T-helper 2 cell treated with Interferon-gamma antibody and Interleukin-4, amounts not matched to agents 5 μg/mL and 100 μg/mL, for 36 hours (primary cell): ENCODE measurements at regions not wholly inside any gene's neighbourhood (a gene's known extent, or its start where the extent isn't known, plus 50 kb on each side); places are given as distances from the start of the nearest gene placed in this dataset.
"Not testable (repeated sequence)": the region's sequence is repeated elsewhere in the genome, so short reads cannot be mapped to it uniquely, and the experiment has no call there.

Experiments used
- DNase-seq: peaks from one replicate; pipeline ENCODE4 v3.0.0; 2021; ENCODE audit warnings: low spot score
- H3K27ac Mint-ChIP-seq: one replicate; pipeline ENCODE4 v1.8.0; 2021; ENCODE audit warnings: mild to moderate bottlenecking, mixed read lengths
- H3K27me3 Mint-ChIP-seq: one replicate; pipeline ENCODE4 v1.8.0; 2021; ENCODE audit warnings: low read depth, mixed read lengths
- H3K36me3 Mint-ChIP-seq: one replicate; pipeline ENCODE4 v1.8.0; 2021; ENCODE audit warnings: low read depth, mixed read lengths
- H3K4me1 Mint-ChIP-seq: one replicate; pipeline ENCODE4 v1.8.0; 2021; ENCODE audit warnings: low read depth, mixed read lengths
- H3K4me3 Mint-ChIP-seq: one replicate; pipeline ENCODE4 v1.8.0; 2022; ENCODE audit warnings: mild to moderate bottlenecking, moderate library complexity, mixed read lengths
- H3K9me3 Mint-ChIP-seq: one replicate; pipeline ENCODE4 v1.8.0; 2021; ENCODE audit warnings: mixed read lengths

- Mint-ChIP-seq H3K9me3 (peaks cover 16% of the 10 kb centered on the region), H3K36me3 (no peaks in the 10 kb centered on the region), H3K27me3 (no peaks in the 10 kb centered on the region), H3K4me1 (no peaks in the 10 kb centered on the region), H3K4me3 (no peak overlapping the region), H3K27ac (no peak overlapping the region)
- no peak for DNase-seq
These were observed 634.2 kb downstream of the ANKRD7 start for GRCh38 chr7:118858651-118859149.

- no peak for DNase-seq
- H3K9me3 Mint-ChIP-seq: peaks cover 15% of the 10 kb centered on the region
- no peaks in the 10 kb centered on the region for H3K27me3 Mint-ChIP-seq
- H3K27ac Mint-ChIP-seq: no peak overlapping the region
- H3K4me1 Mint-ChIP-seq: no peaks in the 10 kb centered on the region
- H3K36me3 Mint-ChIP-seq: no peaks in the 10 kb centered on the region
- H3K4me3 Mint-ChIP-seq: no peak overlapping the region
These were observed 637.1 kb downstream of the ANKRD7 start for GRCh38 chr7:118861581-118861980.

GRCh38 chr7:118862740-118863139, 638.2 kb downstream of the ANKRD7 start:
- no peak overlapping the region for H3K4me3 Mint-ChIP-seq
- DNase-seq: no peak
- no peaks in the 10 kb centered on the region for H3K36me3 Mint-ChIP-seq
- no peak overlapping the region for H3K27ac Mint-ChIP-seq
- no peaks in the 10 kb centered on the region for H3K27me3 Mint-ChIP-seq
- no peaks in the 10 kb centered on the region for H3K4me1 Mint-ChIP-seq
- H3K9me3 Mint-ChIP-seq: peaks cover 9% of the 10 kb centered on the region

- H3K4me3 Mint-ChIP-seq: no peak overlapping the region
These were observed 639.5 kb downstream of the ANKRD7 start for GRCh38 chr7:118863966-118864365.

GRCh38 chr7:118867860-118868259, 643.4 kb downstream of the ANKRD7 start:
- Mint-ChIP-seq H3K36me3 (no peaks in the 10 kb centered on the region), H3K27ac (no peak overlapping the region), H3K27me3 (no peaks in the 10 kb centered on the region), H3K9me3 (no peaks in the 10 kb centered on the region), H3K4me1 (no peaks in the 10 kb centered on the region), H3K4me3 (no peak overlapping the region)
- no peak for DNase-seq

More at GRCh38 chr7:118863966-118864365, 639.5 kb downstream of the ANKRD7 start:
- no peak overlapping the region for H3K27ac Mint-ChIP-seq
- H3K4me1 Mint-ChIP-seq: no peaks in the 10 kb centered on the region
- H3K36me3 Mint-ChIP-seq: no peaks in the 10 kb centered on the region
- H3K27me3 Mint-ChIP-seq: no peaks in the 10 kb centered on the region
- no peak for DNase-seq
- peaks cover 3% of the 10 kb centered on the region for H3K9me3 Mint-ChIP-seq

- not testable (repeated sequence) for H3K4me1 Mint-ChIP-seq, H3K27ac Mint-ChIP-seq, H3K9me3 Mint-ChIP-seq, H3K4me3 Mint-ChIP-seq, DNase-seq, H3K36me3 Mint-ChIP-seq, H3K27me3 Mint-ChIP-seq
These were observed 644.6 kb downstream of the ANKRD7 start for GRCh38 chr7:118869141-118869540.

- DNase-seq: no peak
- Mint-ChIP-seq H3K36me3 (no peaks in the 10 kb centered on the region), H3K4me1 (no peaks in the 10 kb centered on the region), H3K27ac (no peak overlapping the region), H3K27me3 (no peaks in the 10 kb centered on the region), H3K9me3 (no peaks in the 10 kb centered on the region), H3K4me3 (no peak overlapping the region)
These were observed 645.7 kb downstream of the ANKRD7 start for GRCh38 chr7:118870187-118870586.

GRCh38 chr7:118872568-118872967, 648.1 kb downstream of the ANKRD7 start:
- no peaks in the 10 kb centered on the region for H3K27me3 Mint-ChIP-seq
- no peak overlapping the region for H3K4me3 Mint-ChIP-seq
- no peaks in the 10 kb centered on the region for H3K4me1 Mint-ChIP-seq
- no peak overlapping the region for H3K27ac Mint-ChIP-seq
- no peaks in the 10 kb centered on the region for H3K9me3 Mint-ChIP-seq
- DNase-seq: no peak
- no peaks in the 10 kb centered on the region for H3K36me3 Mint-ChIP-seq

- Mint-ChIP-seq H3K27ac (no peak overlapping the region), H3K27me3 (no peaks in the 10 kb centered on the region), H3K4me3 (no peak overlapping the region), H3K36me3 (no peaks in the 10 kb centered on the region), H3K4me1 (no peaks in the 10 kb centered on the region), H3K9me3 (no peaks in the 10 kb centered on the region)
- no peak for DNase-seq
These were observed 652.7 kb downstream of the ANKRD7 start for GRCh38 chr7:118877187-118877586.

- no peaks in the 10 kb centered on the region for H3K36me3 Mint-ChIP-seq
These were observed 653.8 kb downstream of the ANKRD7 start for GRCh38 chr7:118878336-118878735.

GRCh38 chr7:118898284-118898683, 673.8 kb downstream of the ANKRD7 start:
- H3K9me3 Mint-ChIP-seq: peaks cover under 1% of the 10 kb centered on the region
- H3K4me3 Mint-ChIP-seq: no peak overlapping the region
- H3K4me1 Mint-ChIP-seq: no peaks in the 10 kb centered on the region
- no peak for DNase-seq
- no peak overlapping the region for H3K27ac Mint-ChIP-seq
- no peaks in the 10 kb centered on the region for H3K27me3 Mint-ChIP-seq
- no peaks in the 10 kb centered on the region for H3K36me3 Mint-ChIP-seq

More at GRCh38 chr7:118878336-118878735, 653.8 kb downstream of the ANKRD7 start:
- no peak overlapping the region for H3K4me3 Mint-ChIP-seq
- H3K9me3 Mint-ChIP-seq: no peaks in the 10 kb centered on the region
- no peaks in the 10 kb centered on the region for H3K27me3 Mint-ChIP-seq
- no peaks in the 10 kb centered on the region for H3K4me1 Mint-ChIP-seq
- no peak for DNase-seq
- no peak overlapping the region for H3K27ac Mint-ChIP-seq

- Mint-ChIP-seq H3K4me3 (no peak overlapping the region), H3K36me3 (no peaks in the 10 kb centered on the region), H3K9me3 (no peaks in the 10 kb centered on the region), H3K27me3 (no peaks in the 10 kb centered on the region), H3K27ac (no peak overlapping the region), H3K4me1 (no peaks in the 10 kb centered on the region)
- DNase-seq: no peak
These were observed 678.1 kb downstream of the ANKRD7 start for GRCh38 chr7:118902600-118902999.

GRCh38 chr7:118907911-118908527, 683.5 kb downstream of the ANKRD7 start:
- Mint-ChIP-seq H3K4me3 (no peak overlapping the region), H3K36me3 (no peaks in the 10 kb centered on the region), H3K27ac (no peak overlapping the region), H3K4me1 (no peaks in the 10 kb centered on the region), H3K27me3 (no peaks in the 10 kb centered on the region), H3K9me3 (no peaks in the 10 kb centered on the region)
- no peak for DNase-seq

- not testable (repeated sequence) for DNase-seq, H3K27me3 Mint-ChIP-seq, H3K9me3 Mint-ChIP-seq, H3K27ac Mint-ChIP-seq, H3K4me3 Mint-ChIP-seq, H3K4me1 Mint-ChIP-seq, H3K36me3 Mint-ChIP-seq
These were observed 691.6 kb downstream of the ANKRD7 start for GRCh38 chr7:118916120-118916519.

- Mint-ChIP-seq H3K27me3 (no peaks in the 10 kb centered on the region), H3K27ac (no peak overlapping the region)
- no peak for DNase-seq
These were observed 694.1 kb downstream of the ANKRD7 start for GRCh38 chr7:118918556-118918955.

More at GRCh38 chr7:118918556-118918955, 694.1 kb downstream of the ANKRD7 start:
- Mint-ChIP-seq H3K9me3 (no peaks in the 10 kb centered on the region), H3K4me1 (no peaks in the 10 kb centered on the region), H3K36me3 (no peaks in the 10 kb centered on the region), H3K4me3 (no peak overlapping the region)
